HL-60 (cell line): ENCODE measurements at regions not wholly inside any gene's neighbourhood (a gene's known extent, or its start where the extent isn't known, plus 50 kb on each side); places are given as distances from the start of the nearest gene placed in this dataset.
"Not testable (repeated sequence)": the region's sequence is repeated elsewhere in the genome, so short reads cannot be mapped to it uniquely, and the experiment has no call there.

Experiments used
- DNase-seq, 2 experiments: peaks; one replicate each; pipeline ENCODE4 v3.0.0-alpha.2; 2010 to 2020; ENCODE audit warnings: low read depth in 1 of 2, low spot score in 1 of 2
- H3K27ac ChIP-seq: fragments of 250-450 bp; sonication (Bioruptor Pico); replicated peaks from 2 replicates; pipeline ENCODE4 v1.5.1; 2020; ENCODE audit warnings: mild to moderate bottlenecking, moderate library complexity
- H3K27me3 ChIP-seq: fragments of 250-450 bp; sonication (Bioruptor Pico); 2 replicates; pipeline ENCODE4 v1.5.1; 2021; ENCODE audit warnings: mild to moderate bottlenecking, moderate library complexity; ENCODE audit not compliant: insufficient read depth, poor library complexity, severe bottlenecking
- H3K4me3 ChIP-seq: replicated peaks from 2 replicates; pipeline ENCODE4 v1.5.1; 2011; ENCODE audit warnings: mild to moderate bottlenecking, control low read depth, low read length; ENCODE audit not compliant: insufficient read depth
- CTCF ChIP-seq: IDR thresholded peaks from one replicate; pipeline ENCODE4 v1.5.1; 2011; ENCODE audit warnings: low read length, control low read depth, inconsistent platforms; ENCODE audit not compliant: insufficient read depth
- GABPA ChIP-seq: IDR thresholded peaks from 2 replicates; pipeline ENCODE4 v1.6.1; 2012; ENCODE audit warnings: low read depth
- POLR2AphosphoS5 ChIP-seq: IDR thresholded peaks from 2 replicates; pipeline ENCODE4 v1.6.1; 2012; ENCODE audit warnings: low read depth
- REST ChIP-seq: IDR thresholded peaks from 2 replicates; pipeline ENCODE4 v1.6.1; 2012; ENCODE audit warnings: low read depth; ENCODE audit not compliant: insufficient replicate concordance
- SPI1 ChIP-seq: IDR thresholded peaks from 2 replicates; pipeline ENCODE4 v1.6.1; 2012; ENCODE audit warnings: low read depth, mild to moderate bottlenecking, borderline replicate concordance

GRCh38 chr2:75882530-75882929, 171.8 kb upstream of the GCFC2 start:
- Histone ChIP-seq H3K4me3 (no peak overlapping the region), H3K27ac (no peak overlapping the region), H3K27me3 (no peaks in the 10 kb centered on the region)
- TF ChIP-seq REST (no peak), GABPA (no peak), POLR2AphosphoS5 (no peak), CTCF (no peak), SPI1 (no peak)
- no peak for DNase-seq

- not testable (repeated sequence) for DNase-seq, H3K27me3 ChIP-seq, H3K27ac ChIP-seq, H3K4me3 ChIP-seq
These were observed 164.9 kb upstream of the GCFC2 start for GRCh38 chr2:75875606-75876005.

- not testable (repeated sequence) for H3K27me3 ChIP-seq, H3K4me3 ChIP-seq, H3K27ac ChIP-seq, DNase-seq
These were observed 161.3 kb upstream of the GCFC2 start for GRCh38 chr2:75871762-75872614.

- Histone ChIP-seq H3K27me3 (no peaks in the 10 kb centered on the region), H3K27ac (no peak overlapping the region), H3K4me3 (no peak overlapping the region)
- TF ChIP-seq SPI1 = no peak
- TF ChIP-seq REST = no peak
- TF ChIP-seq GABPA = no peak
- TF ChIP-seq CTCF = no peak
- no peak for TF ChIP-seq POLR2AphosphoS5
- DNase-seq = no peak
These were observed 160.0 kb upstream of the GCFC2 start for GRCh38 chr2:75870651-75871137.

GRCh38 chr2:75870133-75870532, 159.4 kb upstream of the GCFC2 start:
- no peak for DNase-seq
- TF ChIP-seq SPI1 (no peak), CTCF (no peak), REST (no peak)
- Histone ChIP-seq H3K27ac (no peak overlapping the region), H3K27me3 (no peaks in the 10 kb centered on the region), H3K4me3 (no peak overlapping the region)
